ENCODE measurements at regions not wholly inside any gene's neighbourhood (a gene's known extent, or its start where the extent isn't known, plus 50 kb on each side); places are given as distances from the start of the nearest gene placed in this dataset.

GRCh38 chr12:42926232-42926631 lies 336.7 kb upstream of the PRICKLE1 start:
- DNase-seq: no peak
- no peak overlapping the region for H3K9ac ChIP-seq (ENCODE audit: insufficient read depth in 1 of 2, low read length in 2 of 2)
- no peak for TF ChIP-seq CTCF (IDR thresholded peaks at IDR 0.05; ENCODE audit: control extremely low read depth, extremely low read depth)
- no peak overlapping the region for H3K4me3 ChIP-seq
- H3K4me1 ChIP-seq (ENCODE audit: control insufficient read depth in 5 of 5, insufficient read depth in 5 of 5, low read length in 5 of 5): peaks cover 0 to 32% (median 12%) of the 10 kb centered on the region in 5 donors
- H3K9me3 ChIP-seq (ENCODE audit: control insufficient read depth in 4 of 4, insufficient read depth in 3 of 4, low read length in 3 of 4): peaks cover 0 to 2% (median 0%) of the 10 kb centered on the region in 4 donors
- H3K36me3 ChIP-seq (ENCODE audit: control insufficient read depth in 4 of 4, insufficient read depth in 4 of 4, low read length in 4 of 4): no peaks in the 10 kb centered on the region
- no peak for ATAC-seq (ENCODE audit: insufficient read depth, low FRiP score)
- H3K27ac ChIP-seq (ENCODE audit: low read depth in 1 of 2, low read length in 1 of 2): no peak overlapping the region
- H3K27me3 ChIP-seq (ENCODE audit: control insufficient read depth in 3 of 3, insufficient read depth in 3 of 3, low read length in 2 of 3): no peaks in the 10 kb centered on the region

GRCh38 chr12:42924482-42924881 lies 334.9 kb upstream of the PRICKLE1 start:
- WGBS, 2 donors: 94 to 96% methylated on average over 1 of the region's 1 CpG
- H3K27me3 ChIP-seq (ENCODE audit: control insufficient read depth in 3 of 3, insufficient read depth in 3 of 3, low read length in 2 of 3): no peaks in the 10 kb centered on the region
- H3K27ac ChIP-seq (ENCODE audit: low read depth in 1 of 2, low read length in 1 of 2): no peak overlapping the region
- ATAC-seq (ENCODE audit: insufficient read depth, low FRiP score) (no peak), DNase-seq (no peak)
- no peak overlapping the region for H3K4me3 ChIP-seq
- peaks cover 0 to 32% (median 12%) of the 10 kb centered on the region in 5 donors for H3K4me1 ChIP-seq (ENCODE audit: control insufficient read depth in 5 of 5, insufficient read depth in 5 of 5, low read length in 5 of 5)
- TF ChIP-seq CTCF (IDR thresholded peaks at IDR 0.05; ENCODE audit: control extremely low read depth, extremely low read depth): no peak
- no peak overlapping the region for H3K9ac ChIP-seq (ENCODE audit: insufficient read depth in 1 of 2, low read length in 2 of 2)
- H3K9me3 ChIP-seq (ENCODE audit: control insufficient read depth in 4 of 4, insufficient read depth in 3 of 4, low read length in 3 of 4): no peaks in the 10 kb centered on the region
- no peaks in the 10 kb centered on the region for H3K36me3 ChIP-seq (ENCODE audit: control insufficient read depth in 4 of 4, insufficient read depth in 4 of 4, low read length in 4 of 4)

- H3K9me3 ChIP-seq (ENCODE audit: control insufficient read depth in 4 of 4, insufficient read depth in 3 of 4, low read length in 3 of 4): no peaks in the 10 kb centered on the region
- no peaks in the 10 kb centered on the region for H3K36me3 ChIP-seq (ENCODE audit: control insufficient read depth in 4 of 4, insufficient read depth in 4 of 4, low read length in 4 of 4)
- no peak overlapping the region for H3K27ac ChIP-seq (ENCODE audit: low read depth in 1 of 2, low read length in 1 of 2)
- H3K4me3 ChIP-seq: no peak overlapping the region
- H3K27me3 ChIP-seq (ENCODE audit: control insufficient read depth in 3 of 3, insufficient read depth in 3 of 3, low read length in 2 of 3): no peaks in the 10 kb centered on the region
- no peak for ATAC-seq (ENCODE audit: insufficient read depth, low FRiP score)
- no peak for TF ChIP-seq CTCF (IDR thresholded peaks at IDR 0.05; ENCODE audit: control extremely low read depth, extremely low read depth)
- peaks cover 0 to 32% (median 12%) of the 10 kb centered on the region in 5 donors for H3K4me1 ChIP-seq (ENCODE audit: control insufficient read depth in 5 of 5, insufficient read depth in 5 of 5, low read length in 5 of 5)
- peak in 2 of 3 donors; percentile 76 to 81 for DNase-seq
- no peak overlapping the region for H3K9ac ChIP-seq (ENCODE audit: insufficient read depth in 1 of 2, low read length in 2 of 2)
Observed at GRCh38 chr12:42923583-42923982, 334.0 kb upstream of the PRICKLE1 start.

GRCh38 chr12:42923156-42923555 lies 333.6 kb upstream of the PRICKLE1 start:
- 70 to 78% methylated on average over 2 of the region's 2 CpGs for WGBS, 2 donors
- Histone ChIP-seq H3K27ac (ENCODE audit: low read depth in 1 of 2, low read length in 1 of 2) (no peak overlapping the region), H3K4me1 (ENCODE audit: control insufficient read depth in 5 of 5, insufficient read depth in 5 of 5, low read length in 5 of 5) (peaks cover 0 to 32% (median 12%) of the 10 kb centered on the region in 5 donors), H3K36me3 (ENCODE audit: control insufficient read depth in 4 of 4, insufficient read depth in 4 of 4, low read length in 4 of 4) (no peaks in the 10 kb centered on the region), H3K9me3 (ENCODE audit: control insufficient read depth in 4 of 4, insufficient read depth in 3 of 4, low read length in 3 of 4) (no peaks in the 10 kb centered on the region), H3K9ac (ENCODE audit: insufficient read depth in 1 of 2, low read length in 2 of 2) (no peak overlapping the region), H3K4me3 (no peak overlapping the region), H3K27me3 (ENCODE audit: control insufficient read depth in 3 of 3, insufficient read depth in 3 of 3, low read length in 2 of 3) (no peaks in the 10 kb centered on the region)
- TF ChIP-seq CTCF (IDR thresholded peaks at IDR 0.05; ENCODE audit: control extremely low read depth, extremely low read depth): no peak
- ATAC-seq (ENCODE audit: insufficient read depth, low FRiP score) (no peak), DNase-seq (no peak)

Data from lung (tissue), 11 donors.